Kidney (tissue), 13 donors: ENCODE measurements at regions not wholly inside any gene's neighbourhood (a gene's known extent, or its start where the extent isn't known, plus 50 kb on each side); places are given as distances from the start of the nearest gene placed in this dataset.

Experiments
- DNase-seq, 5 donors: peaks; one replicate each; pipeline ENCODE4 v3.0.0-alpha.2; 2013 to 2020
- FAIRE-seq: peaks from 2 replicates; lab custom pipeline; 2012; peaks lifted over from hg19 to GRCh38; lab: Jason Lieb, UNC
- H3K27ac ChIP-seq, 2 donors: one replicate each; pipeline ENCODE4 v1.7.0; 2013; ENCODE audit warnings: low read depth in 2 of 2, low read length in 2 of 2, inconsistent platforms in 1 of 2
- H3K27me3 ChIP-seq: one replicate; pipeline ENCODE4 v1.7.1; 2013; ENCODE audit warnings: low read length, inconsistent platforms; ENCODE audit not compliant: control insufficient read depth, insufficient read depth
- H3K36me3 ChIP-seq, 3 donors: one replicate each; pipeline versions ENCODE4 v1.7.0 to v1.7.1; 2013; ENCODE audit warnings: low read length in 3 of 3, control low read depth in 1 of 3, inconsistent platforms in 1 of 3; ENCODE audit not compliant: insufficient read depth in 3 of 3, control insufficient read depth in 2 of 3
- H3K4me1 ChIP-seq, 3 donors: one replicate each; pipeline versions ENCODE4 v1.7.0 to v1.7.1; 2013; ENCODE audit warnings: low read length in 3 of 3, inconsistent platforms in 1 of 3, low read depth in 1 of 3; ENCODE audit not compliant: control insufficient read depth in 2 of 3, insufficient read depth in 2 of 3
- H3K4me3 ChIP-seq, 3 donors: one replicate each; pipeline versions ENCODE4 v1.7.0 to v1.8.1; 2013; ENCODE audit warnings: low read length in 3 of 3, control low read depth in 1 of 3, inconsistent platforms in 1 of 3
- H3K9ac ChIP-seq, 3 donors: one replicate each; pipeline versions ENCODE4 v1.7.0 to v1.7.1; 2013; ENCODE audit warnings: low read length in 3 of 3, control low read depth in 1 of 3, inconsistent platforms in 1 of 3
- H3K9me3 ChIP-seq, 3 donors: one replicate each; pipeline versions ENCODE4 v1.7.0 to v1.7.1; 2013; ENCODE audit warnings: low read length in 3 of 3, control low read depth in 1 of 3, inconsistent platforms in 1 of 3; ENCODE audit not compliant: control insufficient read depth in 2 of 3, insufficient read depth in 1 of 3
- intact Hi-C: fragments of 100-400 bp; cut with DNase I; formaldehyde crosslinking; loops from one replicate; pipeline ENCODE4 v1.11.1; 2022
- TF ChIP-seq, protein P1 (sequence below): IDR thresholded peaks from 3 replicates; pipeline ENCODE4 v1.5.1; 2012; ENCODE audit warnings: mild to moderate bottlenecking, moderate library complexity, borderline replicate concordance; ENCODE audit not compliant: insufficient read depth; ENCODE audit errors: extremely low read depth
- donor health status: control.
- donor health status: control.
- donor health status: control.
- donor health status: control.
- donor health status: control.
- donor health status: DM: yes; HTN: yes; CAD: no.
- donor health status: Normal renal cell carcinoma (clear cell type).

DNA sequence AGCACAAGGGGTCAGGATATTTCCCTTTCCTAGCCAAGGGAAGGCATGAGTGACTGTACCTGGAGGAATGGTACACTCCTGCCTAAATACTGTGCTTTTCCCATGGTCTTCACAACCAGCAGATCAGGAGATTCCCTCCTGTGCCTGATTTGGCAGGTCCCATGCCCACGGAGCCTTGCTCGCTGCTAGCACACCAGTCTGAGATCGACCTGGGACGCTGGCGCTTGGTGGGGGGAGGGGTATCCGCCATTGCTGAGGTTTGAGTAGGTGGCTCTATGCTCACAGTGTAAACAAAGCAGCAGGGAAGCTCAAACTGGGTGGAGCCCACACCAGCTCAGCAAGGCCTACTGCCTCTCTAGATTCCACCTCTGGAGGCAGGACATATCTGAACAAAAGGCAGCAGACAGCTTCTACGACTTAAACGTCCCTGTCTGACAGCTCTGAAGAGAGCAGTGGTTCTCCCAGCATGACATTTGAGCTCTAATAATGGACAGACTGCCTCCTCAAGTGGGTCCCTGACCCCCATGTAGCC, 486.0 kb upstream of the CHRM3 start:
- intact Hi-C loops = no loop called here
- no peak overlapping the region for H3K4me3 ChIP-seq
- H3K27me3 ChIP-seq = no peaks in the 10 kb centered on the region
- H3K36me3 ChIP-seq = no peaks in the 10 kb centered on the region
- DNase-seq (no peak), FAIRE-seq (no peak)
- no peaks in the 10 kb centered on the region for H3K4me1 ChIP-seq
- H3K9ac ChIP-seq = no peak overlapping the region
- no peaks in the 10 kb centered on the region for H3K9me3 ChIP-seq
- H3K27ac ChIP-seq = no peak overlapping the region
- TF ChIP-seq, protein P1, sequence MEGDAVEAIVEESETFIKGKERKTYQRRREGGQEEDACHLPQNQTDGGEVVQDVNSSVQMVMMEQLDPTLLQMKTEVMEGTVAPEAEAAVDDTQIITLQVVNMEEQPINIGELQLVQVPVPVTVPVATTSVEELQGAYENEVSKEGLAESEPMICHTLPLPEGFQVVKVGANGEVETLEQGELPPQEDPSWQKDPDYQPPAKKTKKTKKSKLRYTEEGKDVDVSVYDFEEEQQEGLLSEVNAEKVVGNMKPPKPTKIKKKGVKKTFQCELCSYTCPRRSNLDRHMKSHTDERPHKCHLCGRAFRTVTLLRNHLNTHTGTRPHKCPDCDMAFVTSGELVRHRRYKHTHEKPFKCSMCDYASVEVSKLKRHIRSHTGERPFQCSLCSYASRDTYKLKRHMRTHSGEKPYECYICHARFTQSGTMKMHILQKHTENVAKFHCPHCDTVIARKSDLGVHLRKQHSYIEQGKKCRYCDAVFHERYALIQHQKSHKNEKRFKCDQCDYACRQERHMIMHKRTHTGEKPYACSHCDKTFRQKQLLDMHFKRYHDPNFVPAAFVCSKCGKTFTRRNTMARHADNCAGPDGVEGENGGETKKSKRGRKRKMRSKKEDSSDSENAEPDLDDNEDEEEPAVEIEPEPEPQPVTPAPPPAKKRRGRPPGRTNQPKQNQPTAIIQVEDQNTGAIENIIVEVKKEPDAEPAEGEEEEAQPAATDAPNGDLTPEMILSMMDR = no peak

DNA sequence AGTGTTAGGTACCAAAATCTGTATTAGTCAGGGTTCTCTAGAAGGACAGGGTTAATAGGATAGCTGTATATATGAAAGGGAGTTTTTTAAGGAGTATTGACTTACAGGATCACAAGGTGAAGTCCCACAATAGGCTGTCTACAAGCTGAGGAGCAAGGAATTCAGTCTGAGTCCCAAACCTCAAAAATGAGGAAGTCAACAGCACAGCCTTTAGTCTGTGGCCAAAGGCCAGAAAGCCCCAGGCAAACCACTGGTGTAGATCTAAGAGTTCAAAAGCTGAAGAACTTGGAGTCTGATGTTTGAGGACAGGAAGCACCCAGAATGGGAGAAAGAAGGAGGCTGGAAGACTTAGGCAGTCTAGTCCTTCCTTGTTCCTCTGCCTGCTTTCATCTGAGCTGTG, 487.5 kb upstream of the CHRM3 start:
- no peak overlapping the region for H3K9ac ChIP-seq
- TF ChIP-seq, protein P1 = no peak

DNA sequence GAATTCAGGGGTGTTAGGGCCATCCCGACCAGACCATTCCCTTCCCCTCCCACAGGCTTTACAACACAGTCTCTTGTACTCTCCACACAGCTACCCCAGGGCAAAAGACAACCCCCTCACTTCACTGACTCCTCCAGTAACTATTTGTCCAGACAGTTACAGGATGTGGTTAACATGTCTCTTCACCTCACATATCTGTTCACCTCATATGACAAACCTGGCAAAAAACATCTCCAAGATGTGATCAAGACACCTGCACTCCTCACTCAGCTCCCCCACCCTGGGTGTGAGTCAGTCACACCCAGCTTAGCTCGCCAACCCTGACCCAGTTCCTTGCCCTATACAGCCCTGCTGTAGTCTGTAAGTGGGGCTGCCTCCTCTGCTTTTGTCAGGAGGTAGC, 490.5 kb upstream of the CHRM3 start:
- H3K4me1 ChIP-seq = no peaks in the 10 kb centered on the region
- intact Hi-C loops = no loop called here
- H3K36me3 ChIP-seq = no peaks in the 10 kb centered on the region
- TF ChIP-seq, protein P1 = no peak
- H3K27ac ChIP-seq = no peak overlapping the region
- FAIRE-seq (no peak), DNase-seq (no peak)
- H3K9ac ChIP-seq = no peak overlapping the region
- no peak overlapping the region for H3K4me3 ChIP-seq
- H3K9me3 ChIP-seq = no peaks in the 10 kb centered on the region
- H3K27me3 ChIP-seq = no peaks in the 10 kb centered on the region

More for the DNA sequence above, 487.5 kb upstream of the CHRM3 start:
- intact Hi-C loops = no loop called here
- Histone ChIP-seq H3K27ac (no peak overlapping the region), H3K4me3 (no peak overlapping the region), H3K36me3 (no peaks in the 10 kb centered on the region), H3K27me3 (no peaks in the 10 kb centered on the region), H3K9me3 (no peaks in the 10 kb centered on the region), H3K4me1 (no peaks in the 10 kb centered on the region)
- FAIRE-seq = no peak
- no peak for DNase-seq

DNA sequence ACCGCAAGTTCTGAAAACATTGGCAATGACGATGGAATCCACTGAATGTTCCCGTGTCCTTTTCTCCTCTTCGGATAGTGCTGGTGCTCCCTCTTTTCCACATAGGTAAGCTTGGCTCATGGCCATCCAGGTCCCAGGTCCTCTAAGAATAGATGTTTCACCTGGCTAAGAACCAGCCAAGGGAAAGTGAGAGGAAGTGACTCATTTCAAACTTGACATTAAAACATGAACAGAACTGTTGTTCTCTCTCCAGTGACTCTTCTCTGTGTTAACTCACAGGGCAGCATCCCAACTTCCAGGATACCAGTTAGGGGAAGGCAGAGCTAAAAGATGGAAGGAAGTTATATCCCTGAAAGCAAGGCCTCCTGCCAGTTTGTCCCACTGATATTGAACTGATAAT, 493.8 kb upstream of the CHRM3 start:
- no peaks in the 10 kb centered on the region for H3K27me3 ChIP-seq
- no peaks in the 10 kb centered on the region for H3K9me3 ChIP-seq
- intact Hi-C loops = no loop called here
- TF ChIP-seq, protein P1 = no peak
- FAIRE-seq = no peak
- H3K4me3 ChIP-seq = no peak overlapping the region
- no peak overlapping the region for H3K27ac ChIP-seq
- no peaks in the 10 kb centered on the region for H3K36me3 ChIP-seq
- no peaks in the 10 kb centered on the region for H3K4me1 ChIP-seq
- no peak overlapping the region for H3K9ac ChIP-seq
- DNase-seq = no peak
